ENCODE measurements at regions not wholly inside any gene's neighbourhood (a gene's known extent, or its start where the extent isn't known, plus 50 kb on each side); places are given as distances from the start of the nearest gene placed in this dataset.

- DNase-seq (ENCODE audit: missing footprints) (no peak), ATAC-seq (no peak)
- intact Hi-C loops (cut with DNase I) = loop anchor here (5.0 kb wide), 1 partner anchor 161 kb away; no protein-coding TSS in a partner anchor
Measured at GRCh38 chr12:107446476-107446875, 239.1 kb upstream of the PWP1 start.

GRCh38 chr12:107447336-107447735 lies 238.3 kb upstream of the PWP1 start:
- ATAC-seq (no peak), DNase-seq (ENCODE audit: missing footprints) (no peak)
- intact Hi-C loops (cut with DNase I) = loop anchor here (5.0 kb wide), 1 partner anchor 160 kb away; no protein-coding TSS in a partner anchor

- ATAC-seq (no peak), DNase-seq (ENCODE audit: missing footprints) (no peak)
- intact Hi-C loops (cut with DNase I) = loop anchor here (5.0 kb wide), 1 partner anchor 159 kb away; no protein-coding TSS in a partner anchor
Measured at GRCh38 chr12:107448198-107448597, 237.4 kb upstream of the PWP1 start.

GRCh38 chr12:107449891-107450290 lies 235.7 kb upstream of the PWP1 start:
- DNase-seq (ENCODE audit: missing footprints) (no peak), ATAC-seq (no peak)
- intact Hi-C loops (cut with DNase I) = loop anchor here (5.0 kb wide), 1 partner anchor 157 kb away; no protein-coding TSS in a partner anchor

GRCh38 chr12:107450541-107450940 lies 235.1 kb upstream of the PWP1 start:
- no peak for DNase-seq (ENCODE audit: missing footprints)
- ATAC-seq = no peak
- intact Hi-C loops (cut with DNase I) = no loop called here

- intact Hi-C loops (cut with DNase I) = no loop called here
- ATAC-seq (no peak), DNase-seq (ENCODE audit: missing footprints) (no peak)
Measured at GRCh38 chr12:107451246-107451645, 234.4 kb upstream of the PWP1 start.

GRCh38 chr12:107454109-107454830 lies 231.3 kb upstream of the PWP1 start:
- intact Hi-C loops (cut with DNase I) = no loop called here
- ATAC-seq (no peak), DNase-seq (ENCODE audit: missing footprints) (no peak)

DNA sequence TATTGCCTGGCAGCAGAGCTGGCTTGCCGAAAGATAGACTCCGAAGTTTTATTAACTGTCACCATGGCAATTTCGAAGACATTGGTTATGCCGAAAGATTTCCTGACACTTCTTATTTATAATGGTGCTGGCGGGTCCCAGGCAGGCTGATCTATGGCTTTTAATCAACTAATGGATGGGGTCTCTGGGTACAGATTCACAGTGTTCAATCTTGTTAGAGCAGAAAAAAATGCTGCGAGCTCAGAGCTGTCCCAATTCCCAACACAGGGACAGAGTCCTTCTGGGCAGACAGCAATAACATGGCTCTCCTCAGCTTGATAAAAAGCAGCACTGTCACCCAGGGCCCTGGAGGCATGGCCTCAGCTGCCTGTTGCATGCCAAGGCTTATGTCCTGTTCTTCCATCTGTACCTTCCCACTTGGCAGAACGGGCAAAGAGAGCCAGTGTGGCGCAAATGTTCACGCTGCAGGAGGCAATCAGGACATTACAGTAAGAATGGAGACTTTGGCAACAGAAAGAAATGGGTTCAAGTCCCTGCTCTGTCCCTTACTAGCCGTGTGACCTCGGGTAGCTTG lies 228.2 kb upstream of the PWP1 start:
- DNase-seq (ENCODE audit: missing footprints) = no peak
- no peak for ATAC-seq
- intact Hi-C loops (cut with DNase I) = no loop called here

- intact Hi-C loops (cut with DNase I) = no loop called here
- ATAC-seq (no peak), DNase-seq (ENCODE audit: missing footprints) (no peak)
Measured at GRCh38 chr12:107458163-107458562, 227.4 kb upstream of the PWP1 start.

GRCh38 chr12:107458990-107459389 lies 226.6 kb upstream of the PWP1 start:
- no peak for ATAC-seq
- no peak for DNase-seq (ENCODE audit: missing footprints)
- intact Hi-C loops (cut with DNase I) = no loop called here

DNA sequence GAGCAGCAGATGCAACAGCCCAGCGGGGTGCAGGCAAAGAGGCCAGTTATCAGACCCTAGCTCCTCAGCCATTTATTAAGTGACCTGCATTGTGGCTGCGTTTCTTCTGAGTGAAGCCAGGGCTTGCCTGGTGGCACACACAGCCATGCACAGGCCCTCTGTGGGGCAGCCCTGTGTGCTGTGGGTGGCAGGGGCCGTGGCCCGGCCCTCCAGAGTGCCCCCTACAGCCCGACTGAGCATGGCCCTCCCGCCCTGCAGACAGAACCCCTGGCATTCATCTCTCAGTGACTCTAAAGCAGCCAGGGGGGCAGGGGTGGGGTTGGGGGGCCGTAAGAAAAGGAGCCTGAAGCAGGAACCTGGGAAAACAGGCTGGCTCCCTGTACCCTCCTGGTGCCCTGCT lies 226.0 kb upstream of the PWP1 start:
- no peak for DNase-seq (ENCODE audit: missing footprints)
- ATAC-seq = no peak
- intact Hi-C loops (cut with DNase I) = no loop called here

DNA sequence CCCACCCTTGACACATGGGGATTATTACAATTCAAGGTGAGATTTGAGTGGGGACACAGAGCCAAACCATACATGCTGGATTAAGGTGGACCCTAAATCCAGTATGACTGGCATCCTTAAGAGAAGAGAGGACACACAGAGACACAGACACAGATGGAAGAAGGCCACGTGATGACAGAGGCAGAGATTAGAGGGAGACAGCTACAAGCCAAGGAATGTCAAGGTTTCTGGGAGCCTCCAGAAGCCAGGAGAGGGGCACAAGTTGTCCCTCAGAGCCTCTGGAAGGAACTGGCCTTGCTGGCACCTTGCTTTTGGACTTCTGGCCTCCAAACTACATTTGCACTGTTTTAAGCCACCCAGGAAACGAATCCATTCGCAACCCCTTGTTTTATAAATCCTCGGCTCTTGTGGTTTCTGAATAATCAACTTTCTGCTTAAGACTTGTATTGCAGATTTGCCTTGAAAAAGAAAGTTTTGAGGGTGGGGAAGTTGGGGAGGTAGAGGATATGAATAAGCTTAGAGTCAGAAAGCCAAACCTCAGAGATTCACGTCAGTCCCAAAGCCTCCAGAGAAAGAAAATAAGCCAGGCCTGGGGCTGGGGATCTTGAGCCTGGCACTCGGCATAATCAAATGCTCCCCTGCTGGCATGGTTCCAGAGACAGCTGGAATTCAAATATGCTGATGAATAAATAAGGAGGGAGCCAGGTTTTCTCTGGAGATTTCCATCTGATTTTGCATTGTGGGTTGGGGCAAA lies 224.2 kb upstream of the PWP1 start:
- ATAC-seq (no peak), DNase-seq (ENCODE audit: missing footprints) (no peak)
- intact Hi-C loops (cut with DNase I) = no loop called here

DNA sequence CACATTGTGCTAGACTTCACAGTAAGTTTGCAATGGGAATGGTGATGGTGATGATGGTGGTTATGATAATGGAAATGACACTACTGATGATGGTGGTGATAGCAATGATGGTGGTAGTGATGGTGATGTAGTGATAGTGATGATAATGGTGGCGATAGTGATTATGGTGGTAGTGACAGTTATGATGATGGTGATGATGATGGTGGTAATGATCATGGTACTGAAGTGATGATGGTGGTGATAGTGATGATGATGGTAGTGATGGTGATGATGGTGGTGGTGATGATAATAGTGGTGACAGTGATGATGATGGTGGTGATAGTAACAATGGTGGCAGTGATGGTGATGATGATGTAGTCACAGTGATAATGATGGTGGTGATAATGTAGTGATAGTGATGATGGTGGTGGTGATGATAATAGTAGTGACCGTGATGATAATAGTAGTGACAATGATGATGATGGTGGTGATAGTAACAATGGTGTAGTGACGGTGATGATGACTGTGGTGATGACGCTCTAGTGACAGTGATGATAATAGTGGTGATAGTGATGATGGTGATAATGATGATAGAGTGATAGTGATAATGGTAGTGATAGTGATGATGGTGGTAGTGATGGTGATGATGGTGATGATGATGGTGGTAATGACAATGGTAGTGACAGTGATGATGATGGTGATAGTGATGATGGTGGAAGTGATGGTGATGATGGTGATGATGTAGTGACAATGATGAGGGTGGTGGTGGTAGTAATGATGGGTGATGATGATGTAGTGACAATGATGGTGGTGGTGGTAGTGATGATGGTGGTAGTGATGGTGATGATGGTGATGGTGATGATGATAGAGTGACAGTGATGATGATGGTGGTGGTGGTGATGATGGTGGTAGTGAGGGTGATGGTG lies 222.9 kb upstream of the PWP1 start:
- intact Hi-C loops (cut with DNase I) = no loop called here
- ATAC-seq = no peak
- DNase-seq (ENCODE audit: missing footprints) = no peak

- DNase-seq (ENCODE audit: missing footprints) (no peak), ATAC-seq (no peak)
- intact Hi-C loops (cut with DNase I) = no loop called here
Measured at GRCh38 chr12:107464644-107465043, 221.0 kb upstream of the PWP1 start.

- DNase-seq (ENCODE audit: missing footprints) (no peak), ATAC-seq (no peak)
- intact Hi-C loops (cut with DNase I) = no loop called here
Measured at GRCh38 chr12:107465625-107466024, 220.0 kb upstream of the PWP1 start.

DNA sequence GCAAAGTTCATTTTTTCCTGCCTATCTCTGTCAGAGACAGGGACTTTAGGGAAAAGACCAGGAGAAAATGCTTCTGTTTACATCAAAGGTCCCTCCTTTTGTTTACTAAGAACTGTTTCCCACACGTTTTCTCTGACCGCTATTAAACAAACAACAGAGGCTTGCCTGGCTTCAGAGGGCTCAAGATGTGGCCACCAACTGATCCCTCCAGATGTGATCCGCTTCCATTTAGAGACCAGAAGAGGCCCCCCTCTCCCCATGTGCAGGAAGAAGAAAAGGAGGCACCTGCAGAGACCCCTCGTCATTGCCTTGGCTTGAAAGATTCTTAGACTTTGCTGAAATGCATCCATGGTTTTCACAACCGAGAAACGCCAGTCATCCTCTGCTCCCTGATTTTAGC lies 217.9 kb upstream of the PWP1 start:
- DNase-seq (ENCODE audit: missing footprints) (no peak), ATAC-seq (no peak)
- intact Hi-C loops (cut with DNase I) = no loop called here

DNA sequence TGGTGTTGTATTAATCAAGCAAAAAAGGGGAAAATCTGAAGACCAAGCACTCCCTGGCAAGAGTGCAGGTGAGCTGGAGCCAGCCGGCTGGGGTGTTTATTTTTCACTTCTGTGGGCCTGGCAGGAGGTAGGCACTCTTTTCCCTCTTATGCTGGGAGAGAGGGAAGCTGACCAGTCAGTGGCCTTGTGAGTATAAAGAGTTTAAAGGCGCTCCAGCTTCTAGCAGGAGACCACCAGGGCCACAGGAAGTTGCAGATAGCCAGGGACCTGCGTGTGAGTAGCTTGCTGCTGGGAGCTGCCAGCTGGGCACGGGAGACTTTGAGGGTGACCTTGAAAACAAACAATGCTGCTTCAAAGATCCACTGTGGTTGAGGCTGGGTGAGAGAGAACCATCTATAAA lies 217.4 kb upstream of the PWP1 start:
- no peak for ATAC-seq
- intact Hi-C loops (cut with DNase I) = no loop called here

DNA sequence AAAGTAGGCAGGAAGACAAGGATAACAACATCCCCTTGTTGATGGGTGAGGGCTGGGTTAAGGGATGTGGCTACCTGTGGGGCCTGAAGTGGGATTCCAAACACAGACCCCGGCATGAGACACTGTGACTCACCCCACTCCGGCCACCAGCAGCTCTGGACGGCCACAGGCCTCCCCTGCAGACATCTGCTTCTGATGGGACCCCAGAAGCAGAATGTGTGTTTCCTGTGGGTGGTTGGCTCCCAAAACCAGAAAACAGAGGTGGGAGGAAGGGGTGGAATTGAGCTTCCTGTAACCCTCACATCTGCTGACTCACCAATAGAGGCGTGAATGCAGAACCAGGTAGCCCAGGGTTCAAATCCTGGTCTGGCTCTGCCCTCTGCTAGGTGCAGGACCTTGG lies 216.6 kb upstream of the PWP1 start:
- intact Hi-C loops (cut with DNase I) = no loop called here
- DNase-seq (ENCODE audit: missing footprints) = no peak
- no peak for ATAC-seq

More for the DNA sequence above, 217.4 kb upstream of the PWP1 start:
- DNase-seq (ENCODE audit: missing footprints) = no peak

DNA sequence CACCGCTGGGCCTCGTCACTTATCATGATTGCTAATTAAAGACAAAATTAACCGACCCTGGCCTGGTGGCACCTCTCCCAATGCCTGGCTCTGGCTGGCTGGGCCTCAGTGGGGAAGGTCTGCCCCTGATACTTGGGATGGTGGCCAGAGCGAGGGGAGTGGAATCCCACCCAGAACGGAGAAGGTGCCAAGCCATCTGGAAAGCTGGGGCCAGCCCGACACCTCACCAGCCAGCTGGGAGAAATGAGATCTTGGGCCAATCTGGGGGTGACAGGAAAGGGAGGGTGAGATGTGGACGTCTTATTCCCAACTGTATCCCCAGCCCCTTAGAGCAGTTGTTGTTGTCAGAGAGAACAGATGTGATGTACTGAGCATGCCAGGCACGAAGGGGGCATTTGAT lies 215.0 kb upstream of the PWP1 start:
- intact Hi-C loops (cut with DNase I) = no loop called here
- ATAC-seq (no peak), DNase-seq (ENCODE audit: missing footprints) (no peak)
